CD4-positive, alpha-beta T cell treated with Interleukin-2 at 100 ng/mL for 4 hours (primary cell): ENCODE measurements at regions not wholly inside any gene's neighbourhood (a gene's known extent, or its start where the extent isn't known, plus 50 kb on each side); places are given as distances from the start of the nearest gene placed in this dataset.
"Not testable (repeated sequence)": the region's sequence is repeated elsewhere in the genome, so short reads cannot be mapped to it uniquely, and the experiment has no call there.

Experiments used
- DNase-seq: peaks from one replicate; pipeline ENCODE4 v3.0.0-alpha.2; 2020; ENCODE audit warnings: low spot score

- DNase-seq, result not testable (repeated sequence)
Measured at GRCh38 chr17:15860774-15861173, 84.2 kb upstream of the ADORA2B start.

GRCh38 chr17:15864061-15864460, 80.9 kb upstream of the ADORA2B start:
- not testable (repeated sequence) for DNase-seq

DNA sequence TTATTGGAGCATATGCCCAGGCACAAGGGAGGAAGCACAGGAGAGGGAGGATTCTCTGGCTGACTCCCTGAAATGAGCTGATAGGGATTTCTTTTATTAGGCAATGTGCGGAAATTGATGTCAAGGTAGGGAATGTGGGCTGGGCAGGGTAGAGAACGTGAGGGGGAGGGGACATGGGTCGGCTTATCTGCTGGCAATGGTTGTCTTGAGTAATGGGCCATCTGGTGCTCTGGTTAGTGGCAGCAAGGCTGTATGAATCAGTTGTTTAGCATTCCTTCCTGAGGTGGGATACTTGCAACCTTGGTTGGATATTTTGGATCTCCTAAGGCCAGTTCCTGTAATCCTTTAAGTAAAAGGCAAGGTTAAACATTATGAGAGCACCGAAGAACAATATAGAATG, 80.5 kb upstream of the ADORA2B start:
- not testable (repeated sequence) for DNase-seq

DNA sequence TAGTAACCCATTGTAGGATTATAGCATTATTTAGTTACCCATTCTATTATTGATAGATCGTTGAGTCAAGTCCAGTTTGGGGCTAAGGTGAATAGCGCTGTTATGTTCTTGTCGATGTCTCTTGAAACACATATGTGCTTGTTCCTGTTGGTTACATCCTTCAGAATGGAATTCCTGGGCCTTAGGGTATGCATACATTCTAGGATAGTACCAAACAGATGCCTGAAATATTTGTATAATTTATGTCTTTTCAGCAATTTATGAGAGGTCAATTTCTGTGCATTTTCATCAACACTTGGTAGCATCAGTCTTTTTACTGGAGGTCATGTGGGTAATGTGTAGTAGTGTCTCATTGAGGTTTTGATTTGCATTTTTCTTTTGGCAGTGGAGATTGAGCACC, 78.9 kb upstream of the ADORA2B start:
- DNase-seq, result not testable (repeated sequence)

- DNase-seq, result not testable (repeated sequence)
Measured at GRCh38 chr17:15867331-15867730, 77.6 kb upstream of the ADORA2B start.

GRCh38 chr17:15869868-15870267, 75.1 kb upstream of the ADORA2B start:
- DNase-seq, result not testable (repeated sequence)

DNA sequence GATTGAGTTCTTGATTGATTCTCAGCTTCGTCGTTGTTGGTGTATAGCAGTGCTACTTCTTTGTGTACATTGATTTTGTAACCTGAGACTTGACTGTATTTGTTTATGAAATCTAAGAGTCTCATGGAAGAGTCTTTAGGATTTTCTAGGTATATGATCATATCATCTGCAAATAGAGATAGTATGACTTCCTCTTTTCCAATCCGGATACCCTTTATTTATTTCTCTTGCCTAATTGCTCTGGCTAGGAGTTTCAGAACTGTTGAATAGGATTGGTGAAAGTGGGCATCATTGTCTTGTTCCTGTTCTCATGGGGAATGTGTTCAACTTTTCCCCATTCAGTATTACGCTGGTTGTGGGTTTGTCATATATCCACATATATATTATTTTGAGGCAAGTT, 72.3 kb upstream of the ADORA2B start:
- DNase-seq, result not testable (repeated sequence)

DNA sequence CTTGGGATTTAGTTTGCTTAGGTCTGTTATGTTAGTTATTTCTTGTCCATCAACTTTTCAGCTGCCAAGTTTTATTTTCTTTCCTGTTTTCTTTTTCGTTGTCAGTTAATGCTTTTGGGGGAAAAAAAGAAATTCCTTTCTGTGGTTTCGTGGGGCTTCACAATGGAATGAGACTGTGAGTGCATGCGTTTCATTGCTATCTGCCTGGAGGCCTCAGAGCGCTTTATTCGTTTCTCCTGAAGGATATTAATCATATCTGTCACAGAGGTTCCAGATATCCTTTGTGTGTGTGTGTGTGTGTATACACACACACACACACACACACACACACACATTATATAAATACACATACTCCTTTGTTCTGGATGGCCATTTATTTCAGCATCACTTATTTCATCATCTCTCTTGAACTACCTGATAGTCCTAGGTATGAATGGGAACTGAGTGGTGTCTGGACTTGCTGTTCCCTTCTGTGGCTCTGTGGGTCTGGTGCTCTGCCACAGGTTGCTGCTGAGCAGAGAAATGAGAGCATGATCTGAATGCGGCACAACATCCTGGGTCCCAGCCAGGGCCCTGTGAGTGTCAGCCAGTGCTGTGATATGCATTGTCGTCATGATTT, 66.9 kb upstream of the ADORA2B start:
- DNase-seq, result not testable (repeated sequence)

DNA sequence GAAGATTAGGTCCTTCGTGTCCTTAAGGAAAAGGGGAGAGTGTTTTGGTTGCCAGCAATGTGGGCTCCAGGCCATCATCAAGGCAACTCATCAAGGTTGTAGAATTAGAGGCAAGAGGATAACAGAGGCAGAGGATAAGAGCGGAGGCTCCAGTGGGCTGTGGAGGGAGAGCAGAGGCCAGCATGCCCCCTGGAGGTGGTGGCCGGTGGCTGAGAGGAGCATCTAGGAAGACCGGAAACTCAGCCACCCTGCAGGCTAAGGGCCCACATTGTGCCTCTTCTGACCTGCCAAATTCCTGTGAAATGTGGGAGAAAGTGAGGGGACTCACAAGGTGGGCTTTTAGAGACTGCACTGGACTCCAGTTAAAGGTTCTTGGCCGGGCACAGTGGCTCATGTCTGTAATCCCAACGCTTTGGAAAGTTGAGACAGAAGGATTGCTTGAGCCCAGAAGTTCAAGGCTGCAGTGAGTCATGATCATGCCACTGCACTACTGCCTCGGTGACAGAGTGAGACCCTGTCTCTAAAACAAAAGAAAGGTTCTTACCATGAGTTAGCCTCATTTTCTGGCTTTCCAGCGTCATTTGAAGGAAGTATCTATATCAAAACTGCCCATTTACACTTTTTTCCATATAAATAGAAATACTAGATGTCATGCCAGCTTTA, 62.7 kb upstream of the ADORA2B start:
- no peak for DNase-seq

DNA sequence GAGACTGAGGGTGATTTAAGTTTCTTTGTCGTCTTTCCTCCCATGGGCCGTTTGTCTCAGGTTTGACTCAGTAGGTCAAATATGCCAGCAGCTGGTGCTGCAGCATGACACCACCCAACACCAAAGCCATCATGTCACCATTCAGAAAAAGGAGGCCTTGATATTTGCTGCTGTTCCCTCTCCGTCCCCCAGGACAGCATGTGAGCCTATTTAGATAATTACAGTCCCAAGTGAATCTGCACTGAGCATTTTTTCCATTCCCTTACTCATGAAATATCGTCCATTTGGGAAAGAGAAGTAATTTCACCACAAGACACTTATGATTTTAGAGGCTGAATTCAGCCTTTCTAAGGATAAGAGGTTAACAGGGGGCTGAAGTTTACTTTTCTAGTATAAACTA, 62.2 kb upstream of the ADORA2B start:
- DNase-seq, result no peak

- DNase-seq, result no peak
Measured at GRCh38 chr17:15883617-15884111, 61.3 kb upstream of the ADORA2B start.

DNA sequence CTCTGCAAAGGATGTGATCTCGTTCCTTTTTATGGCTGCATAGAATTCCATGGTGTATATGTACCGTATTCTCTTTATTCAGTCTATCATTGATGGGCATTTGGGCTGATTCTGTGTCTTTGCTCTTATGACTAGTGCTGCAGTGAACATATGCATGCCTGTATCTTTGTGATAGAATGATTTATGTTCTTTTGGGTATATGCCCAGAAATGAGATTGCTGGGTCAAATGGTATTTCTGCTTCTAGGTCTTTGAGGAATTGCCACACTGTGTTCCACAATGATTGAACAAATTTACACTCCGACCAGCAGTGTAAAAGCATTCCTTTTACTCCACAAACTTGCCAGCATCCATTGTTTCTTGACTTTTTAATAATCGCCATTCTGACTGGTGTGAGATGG, 60.2 kb upstream of the ADORA2B start:
- no peak for DNase-seq

GRCh38 chr17:15885770-15886169, 59.2 kb upstream of the ADORA2B start:
- no peak for DNase-seq

DNA sequence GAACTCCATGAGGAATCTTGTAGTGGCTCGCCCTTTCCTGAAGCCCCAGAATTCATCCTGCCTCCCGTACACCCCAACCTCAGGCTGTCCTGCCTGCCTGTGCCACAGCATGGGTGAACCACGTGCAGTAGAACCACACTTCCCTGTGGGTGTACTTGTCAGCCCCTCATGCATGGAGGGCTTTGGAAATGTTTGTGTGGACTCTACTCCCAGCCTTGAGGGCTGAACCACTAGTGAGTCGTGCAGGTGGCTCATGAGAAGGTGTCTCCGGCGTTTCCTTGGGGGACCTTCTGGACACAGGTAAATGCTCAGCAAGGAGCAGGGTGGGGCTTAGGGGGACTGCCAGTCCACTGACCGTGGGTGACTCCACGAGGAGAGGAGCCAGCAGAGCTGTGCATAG, 58.7 kb upstream of the ADORA2B start:
- DNase-seq, result no peak

DNA sequence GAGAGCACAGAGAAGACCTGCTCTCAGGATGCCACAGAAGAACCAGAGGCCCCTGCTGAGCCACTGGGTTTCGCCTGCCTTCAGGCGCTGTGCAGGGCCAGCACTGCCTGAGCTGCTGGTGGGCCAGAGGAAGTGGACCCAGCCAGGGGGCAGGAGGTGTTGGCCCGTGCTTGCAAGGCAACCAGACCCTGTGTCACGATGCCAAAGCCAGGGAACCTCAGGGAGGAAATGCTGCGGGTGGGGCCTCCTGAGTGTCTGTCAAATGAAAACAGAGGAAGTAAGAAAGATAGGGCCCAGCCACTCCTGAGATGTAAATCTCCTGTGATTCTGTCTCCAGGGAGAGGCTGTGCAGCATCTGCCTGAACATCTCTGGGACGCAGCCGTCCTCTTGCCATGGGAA, 58.1 kb upstream of the ADORA2B start:
- DNase-seq, result no peak

DNA sequence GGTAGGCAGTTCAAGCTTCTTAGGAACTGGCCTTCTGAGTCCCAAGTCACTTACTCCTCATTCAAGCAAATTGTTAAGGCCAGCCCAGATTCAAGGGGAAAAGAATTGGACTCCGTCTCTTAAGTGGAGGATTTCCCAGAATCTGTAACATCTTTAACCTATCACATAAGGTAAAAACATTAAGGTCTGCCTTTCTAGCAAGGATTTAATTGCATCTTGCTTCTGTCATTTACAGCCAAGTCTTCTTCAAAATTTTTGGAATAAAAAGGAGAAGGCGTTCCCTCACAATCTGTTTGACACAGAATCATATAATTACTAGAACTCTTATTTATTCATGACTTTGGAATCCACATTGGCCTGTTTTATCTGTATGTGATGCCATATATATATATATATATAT, 56.5 kb upstream of the ADORA2B start:
- no peak for DNase-seq

- no peak for DNase-seq
Measured at GRCh38 chr17:15890279-15890892, 54.5 kb upstream of the ADORA2B start.

GRCh38 chr17:15891318-15891717, 53.6 kb upstream of the ADORA2B start:
- no peak for DNase-seq

- DNase-seq, result no peak
Measured at GRCh38 chr17:15892244-15892643, 52.7 kb upstream of the ADORA2B start.

GRCh38 chr17:15892731-15893657, 51.9 kb upstream of the ADORA2B start:
- DNase-seq, result no peak

GRCh38 chr17:15893658-15894024, 51.3 kb upstream of the ADORA2B start:
- no peak for DNase-seq

DNA sequence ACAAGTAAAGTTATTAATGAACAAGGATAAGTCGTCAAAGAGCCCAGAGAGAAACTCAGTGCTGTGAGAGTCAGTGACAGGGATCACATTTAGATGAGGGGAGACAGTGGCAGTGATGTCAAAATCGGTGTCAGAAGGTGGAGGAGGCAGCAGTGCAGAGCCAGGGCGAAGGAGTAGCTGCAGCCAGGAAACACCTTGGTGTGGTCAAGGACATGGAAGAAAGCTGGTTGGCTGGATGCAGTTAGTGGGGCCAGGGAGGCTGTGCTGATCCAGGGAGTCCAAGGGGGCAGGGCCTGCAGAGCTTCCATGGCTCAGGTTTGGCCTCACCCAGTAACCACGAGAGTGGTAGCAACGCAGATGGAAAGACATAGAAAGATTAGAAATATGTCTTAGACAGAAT, 50.7 kb upstream of the ADORA2B start:
- no peak for DNase-seq
